HG03060 (cell line): ENCODE measurements at regions not wholly inside any gene's neighbourhood (a gene's known extent, or its start where the extent isn't known, plus 50 kb on each side); places are given as distances from the start of the nearest gene placed in this dataset.
"Not testable (repeated sequence)": the region's sequence is repeated elsewhere in the genome, so short reads cannot be mapped to it uniquely, and the experiment has no call there.

Experiments
- ATAC-seq: cut with Tn5 transposase; IDR thresholded peaks from one replicate; pipeline ENCODE4 v1.9.1; 2021; ENCODE audit warnings: low read depth, moderate number of reproducible peaks; ENCODE audit not compliant: unreplicated experiment

GRCh38 chr9:102518324-102518723 is 476.8 kb upstream of the CYLC2 start:
- ATAC-seq = no peak

DNA sequence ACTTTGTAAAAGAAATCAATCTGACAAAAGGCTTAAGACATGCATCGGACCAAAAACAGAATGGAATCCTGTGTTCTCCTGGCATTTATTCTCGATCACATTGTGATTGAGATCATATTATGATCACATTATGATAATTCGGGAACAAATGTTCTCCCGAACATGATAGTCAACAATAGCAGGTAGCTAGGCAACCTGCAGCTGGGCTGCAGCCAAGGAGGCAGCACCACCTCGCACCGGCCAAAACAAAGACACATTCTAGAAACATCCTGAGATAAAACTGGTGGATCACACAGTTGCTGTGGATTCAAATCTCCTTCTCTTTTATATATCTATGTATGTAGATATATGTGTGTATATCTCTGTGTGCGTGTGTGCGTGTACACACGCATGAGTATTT is 480.6 kb upstream of the CYLC2 start:
- ATAC-seq = no peak

DNA sequence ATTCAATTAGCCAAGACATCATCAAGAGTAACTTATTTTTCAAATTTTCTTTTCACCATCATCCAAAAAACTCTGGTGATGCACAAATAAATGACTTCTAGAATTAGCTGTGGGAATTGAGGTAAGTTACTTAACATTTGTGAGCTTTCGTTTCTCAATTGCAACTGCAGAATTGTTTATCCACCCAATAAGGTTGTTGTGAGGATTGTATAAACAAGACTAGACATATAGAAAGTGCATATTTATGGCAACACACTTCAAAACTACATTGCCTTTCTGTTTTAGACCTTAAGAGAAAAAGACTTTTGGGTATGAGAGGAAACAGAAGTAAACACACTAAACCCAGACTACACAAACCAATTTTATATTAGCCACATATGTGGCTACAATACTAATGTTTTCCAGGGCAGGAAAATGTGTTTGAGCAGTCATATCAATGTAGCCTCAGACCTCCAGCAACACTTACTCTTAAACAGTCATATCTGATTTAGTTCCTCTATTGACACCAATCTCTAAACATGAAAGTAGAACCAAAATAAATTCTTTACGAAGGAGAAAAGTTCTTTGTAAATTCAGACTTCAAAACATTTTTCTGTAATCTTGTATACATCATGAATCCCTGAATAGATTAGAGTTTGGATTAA is 488.0 kb upstream of the CYLC2 start:
- no peak for ATAC-seq

DNA sequence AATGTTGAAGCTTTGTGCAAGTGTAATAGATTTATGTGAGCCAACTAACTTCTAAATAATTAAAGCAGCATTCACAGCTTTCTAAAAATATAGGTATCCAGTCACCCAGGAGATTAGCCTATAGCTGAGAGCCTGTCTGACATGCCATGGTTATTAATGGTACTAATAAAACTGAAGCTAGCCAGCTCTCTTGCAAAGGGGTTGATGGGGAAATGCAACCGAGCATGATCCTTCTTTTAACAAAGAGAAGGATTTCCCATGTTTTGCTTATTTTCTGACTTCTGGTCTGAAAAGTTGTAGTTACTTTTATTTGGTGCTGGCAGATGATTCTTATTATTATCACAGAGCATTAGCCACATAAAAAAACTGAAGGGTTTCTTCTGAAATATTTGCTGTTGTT is 488.7 kb upstream of the CYLC2 start:
- ATAC-seq = no peak

GRCh38 chr9:102499468-102499867 is 495.7 kb upstream of the CYLC2 start:
- ATAC-seq = peak; percentile 63

GRCh38 chr9:102497709-102498108 is 497.4 kb upstream of the CYLC2 start:
- ATAC-seq = no peak

DNA sequence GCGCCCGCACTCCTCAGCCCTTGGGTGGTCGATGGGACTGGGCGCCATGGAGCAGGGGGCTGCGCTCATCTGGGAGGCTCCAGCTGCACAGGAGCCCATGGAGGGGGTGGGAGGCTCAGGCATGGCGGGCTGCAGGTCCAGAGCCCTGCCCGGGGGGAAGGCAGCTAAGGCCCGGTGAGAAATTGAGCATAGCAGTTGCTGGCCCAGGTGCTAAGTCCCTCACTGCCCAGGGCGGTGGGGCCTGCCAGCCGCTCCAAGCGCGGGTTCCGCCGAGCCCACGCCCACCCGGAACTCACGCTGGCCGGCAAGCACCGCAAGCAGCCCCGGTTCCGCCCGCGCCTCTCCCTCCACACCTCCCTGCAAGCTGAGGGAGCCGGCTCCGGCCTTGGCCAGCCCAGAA is 508.2 kb upstream of the CYLC2 start:
- not testable (repeated sequence) for ATAC-seq

GRCh38 chr9:102483651-102484050 is 511.5 kb upstream of the CYLC2 start:
- ATAC-seq = no peak

DNA sequence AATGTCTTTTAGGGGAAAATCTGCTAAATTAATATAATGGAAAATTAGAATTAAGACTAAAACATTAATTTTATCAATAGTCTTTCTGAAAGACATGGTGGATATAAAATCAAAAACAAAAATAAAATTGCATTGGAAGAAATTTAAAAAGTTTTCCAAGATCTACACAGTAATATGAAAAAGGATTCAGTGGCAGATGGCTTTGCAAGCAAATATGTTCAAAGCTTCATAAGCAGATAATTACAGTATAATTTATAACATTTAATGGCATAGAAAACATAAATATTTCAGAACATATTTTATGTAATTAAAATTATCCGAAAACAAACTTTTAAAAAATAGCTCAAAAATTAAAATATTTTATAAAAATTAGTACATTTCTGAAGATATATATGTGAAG is 512.4 kb upstream of the CYLC2 start:
- ATAC-seq = no peak

GRCh38 chr9:102479191-102479590 is 515.9 kb upstream of the CYLC2 start:
- no peak for ATAC-seq

DNA sequence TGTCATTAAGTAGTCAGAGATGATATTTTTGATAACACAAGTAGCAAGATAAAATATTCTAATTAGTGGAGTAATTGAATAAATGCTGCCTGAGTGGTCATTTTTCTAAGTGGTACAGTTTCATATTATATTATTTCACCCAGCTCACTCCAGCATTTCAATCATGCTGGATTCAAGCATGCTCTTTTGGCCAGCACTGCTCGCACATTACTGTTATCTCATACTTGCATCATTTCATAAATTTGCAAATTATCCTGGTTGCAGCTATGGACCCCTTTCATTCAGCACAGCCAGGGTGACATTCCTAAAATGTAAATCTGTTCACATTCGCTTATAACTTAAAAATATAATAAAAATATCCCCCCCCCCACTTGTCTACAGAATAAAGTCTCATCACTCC is 520.8 kb upstream of the CYLC2 start:
- no peak for ATAC-seq

GRCh38 chr9:102469430-102469829 is 525.7 kb upstream of the CYLC2 start:
- not testable (repeated sequence) for ATAC-seq

- ATAC-seq = no peak
Observed at GRCh38 chr9:102461156-102461819, 533.8 kb upstream of the CYLC2 start.

- no peak for ATAC-seq
Observed at GRCh38 chr9:102459828-102460227, 535.3 kb upstream of the CYLC2 start.

GRCh38 chr9:102456562-102456961 is 538.6 kb upstream of the CYLC2 start:
- ATAC-seq = no peak

GRCh38 chr9:102445906-102446305 is 549.2 kb upstream of the CYLC2 start:
- no peak for ATAC-seq

DNA sequence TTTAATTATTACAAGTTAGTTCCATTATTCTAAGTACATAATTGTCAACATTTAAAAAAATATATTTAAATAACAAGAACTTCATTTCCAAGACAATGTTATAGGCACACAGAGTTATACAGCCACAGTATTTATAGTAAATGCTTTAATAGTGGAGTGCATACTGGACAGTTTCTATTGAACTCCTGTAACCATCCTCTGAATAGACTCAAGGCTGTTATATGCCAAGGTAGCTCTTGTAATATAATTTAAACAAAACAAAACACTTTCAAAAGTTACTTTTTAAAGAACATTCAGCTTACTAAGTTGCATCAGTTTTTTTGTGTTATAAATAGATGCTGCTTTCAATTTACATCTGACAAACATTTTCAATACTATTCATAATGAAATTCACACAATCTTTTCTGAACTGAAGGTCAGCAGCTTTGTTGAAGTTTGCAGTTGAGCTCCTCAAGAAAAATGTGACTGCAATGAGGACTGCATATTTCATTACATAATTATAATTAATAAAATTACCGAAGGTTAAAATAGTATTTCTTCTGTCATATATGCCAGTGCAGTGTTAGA is 549.9 kb upstream of the CYLC2 start:
- ATAC-seq = no peak

GRCh38 chr9:102439583-102439982 is 555.5 kb upstream of the CYLC2 start:
- no peak for ATAC-seq

DNA sequence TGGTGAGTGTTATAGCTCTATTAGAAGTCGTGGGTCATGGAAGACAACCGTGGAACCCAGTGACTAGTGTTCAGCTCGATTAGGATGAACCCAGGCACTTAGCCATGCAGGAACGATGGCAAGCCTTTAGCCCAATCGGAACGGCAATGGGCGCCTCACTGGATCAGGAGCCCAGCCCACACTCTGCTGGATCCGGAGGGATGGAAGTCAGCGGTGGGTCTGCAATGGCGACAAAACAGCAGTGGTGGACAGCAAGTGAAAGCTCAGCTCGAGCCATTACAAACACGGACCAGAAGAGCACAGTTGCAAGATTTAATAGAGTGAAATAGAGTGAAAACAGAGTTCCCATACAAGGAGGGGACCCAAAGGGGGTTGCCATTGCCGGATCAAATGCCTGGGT is 558.5 kb upstream of the CYLC2 start:
- not testable (repeated sequence) for ATAC-seq

- no peak for ATAC-seq
Observed at GRCh38 chr9:102435427-102435826, 559.7 kb upstream of the CYLC2 start.

- ATAC-seq = no peak
Observed at GRCh38 chr9:102434545-102434944, 560.6 kb upstream of the CYLC2 start.

- ATAC-seq = no peak
Observed at GRCh38 chr9:102428305-102428704, 566.8 kb upstream of the CYLC2 start.
